K562 (cell line): ENCODE measurements at regions not wholly inside any gene's neighbourhood (a gene's known extent, or its start where the extent isn't known, plus 50 kb on each side); places are given as distances from the start of the nearest gene placed in this dataset.

Experiments used
- ATAC-seq: fragments of 200-7000 bp; cut with Tn5 transposase; 3 replicates; pipeline ENCODE4 v1.9.1; 2020; ENCODE audit warnings: moderate library complexity
- BruUV-seq: library from RNA; stranded (reverse); fragments of 400-500 nt; replicated peaks from 2 replicates; lab custom pipeline; 2021; lab: Mats Ljungman, UMichigan
- CTCF ChIA-PET: fragments of 300-600 bp; formaldehyde crosslinking; extraction: SDS; loops from one replicate; lab custom pipeline; 2021; ENCODE audit warnings: low intra/inter-chr PET ratio; lab: Yijun Ruan, JAX
- POLR2A ChIA-PET: fragments of 300-600, 350-650 bp; sonication (Branson Sonifier 250); formaldehyde crosslinking; extraction: SDS; loops from one replicate; lab custom pipeline; 2021; ENCODE audit warnings: antibody characterized with exemption, inconsistent platforms; lab: Yijun Ruan, JAX
- DNase-seq, 4 experiments: peaks; one replicate each; pipeline versions ENCODE4 v3.0.0 to v3.0.0-alpha.2; 2011 to 2018; ENCODE audit warnings: low spot score in 3 of 4, mixed read lengths in 3 of 4; ENCODE audit errors: extremely low read depth in 1 of 4
- FAIRE-seq: peaks from 2 replicates; lab custom pipeline; 2011; peaks lifted over from hg19 to GRCh38; lab: Jason Lieb, UNC
- H2AFZ ChIP-seq: 2 replicates; pipeline ENCODE4 v1.6.0; 2011; ENCODE audit warnings: low read depth, low read length, control low read depth, inconsistent platforms
- H3K27ac ChIP-seq: fragments of 200-600 bp; 3 replicates; pipeline ENCODE4 v1.8.0; 2011; ENCODE audit warnings: low read depth, mild to moderate bottlenecking, control low read depth, inconsistent platforms, low read length, moderate library complexity, mixed read lengths; ENCODE audit errors: extremely low read depth
- H3K27me3 ChIP-seq, 2 experiments: fragments of 300-600 bp in 1 of 2; 2 replicates in 1 of 2; 3 replicates in 1 of 2; pipeline versions ENCODE4 v1.6.0 to v1.8.0; 2011; ENCODE audit warnings: inconsistent platforms in 2 of 2, low read length in 2 of 2, mild to moderate bottlenecking in 1 of 2, mixed read lengths in 1 of 2, moderate library complexity in 1 of 2; ENCODE audit not compliant: control insufficient read depth in 2 of 2, insufficient read depth in 2 of 2
- H3K36me3 ChIP-seq: fragments of 300-600 bp; 3 replicates; pipeline ENCODE4 v1.8.0; 2011; ENCODE audit warnings: mild to moderate bottlenecking, low read length, inconsistent platforms; ENCODE audit not compliant: control insufficient read depth, insufficient read depth
- H3K4me1 ChIP-seq, 2 experiments: fragments of 200-600 bp in 1 of 2; replicated peaks in 1 of 2; 2 replicates in 1 of 2; 3 replicates in 1 of 2; pipeline versions ENCODE4 v1.5.1 to v1.8.0; 2011; ENCODE audit warnings: inconsistent platforms in 2 of 2, low read length in 2 of 2, mild to moderate bottlenecking in 1 of 2, mixed read lengths in 1 of 2, moderate library complexity in 1 of 2; ENCODE audit not compliant: control insufficient read depth in 2 of 2, insufficient read depth in 2 of 2
- H3K4me2 ChIP-seq: 2 replicates; pipeline ENCODE4 v1.6.1; 2011; ENCODE audit warnings: low read length, control low read depth, inconsistent platforms, mixed read lengths; ENCODE audit not compliant: insufficient read depth
- H3K4me3 ChIP-seq: fragments of 200-600 bp; sonication (generic), shearing (Covaris generic); 2 replicates; pipeline ENCODE4 v1.5.1; 2016; ENCODE audit warnings: control low read depth, inconsistent platforms
- H3K79me2 ChIP-seq: fragments of 200-600 bp; 3 replicates; pipeline ENCODE4 v1.8.0; 2011; ENCODE audit warnings: low read length, inconsistent platforms; ENCODE audit not compliant: control insufficient read depth, insufficient read depth
- H3K9ac ChIP-seq, 2 experiments: 2 replicates each; pipeline versions ENCODE4 v1.6.0 to v1.6.1; 2011; ENCODE audit warnings: low read depth in 2 of 2, low read length in 2 of 2, control low read depth in 1 of 2, inconsistent platforms in 1 of 2, mild to moderate bottlenecking in 1 of 2, mixed read lengths in 1 of 2; ENCODE audit not compliant: insufficient read depth in 1 of 2
- H3K9me1 ChIP-seq: one replicate; pipeline ENCODE4 v1.6.0; 2011; ENCODE audit warnings: inconsistent platforms, mild to moderate bottlenecking, low read length, moderate library complexity; ENCODE audit not compliant: control insufficient read depth, insufficient read depth
- H3K9me3 ChIP-seq: replicated peaks from 2 replicates; pipeline ENCODE4 v1.5.1; 2011; ENCODE audit warnings: low read depth, low read length, inconsistent platforms; ENCODE audit not compliant: control insufficient read depth, insufficient read depth
- H4K20me1 ChIP-seq: replicated peaks from 2 replicates; pipeline ENCODE4 v1.6.1; 2011; ENCODE audit warnings: low read length, inconsistent platforms, mixed read lengths; ENCODE audit not compliant: control insufficient read depth, insufficient read depth
- BCL6 ChIP-seq: fragments of 250-450 bp; sonication (Bioruptor Pico); IDR thresholded peaks from 2 replicates; pipeline ENCODE4 v1.4.0; 2020
- BCOR ChIP-seq: fragments of 450-650 bp; IDR thresholded peaks from 2 replicates; pipeline ENCODE4 v1.6.1; 2016
- C11orf30 ChIP-seq: fragments of 450-650 bp; IDR thresholded peaks from 2 replicates; pipeline ENCODE4 v1.6.1; 2016; ENCODE audit warnings: low read depth, mild to moderate bottlenecking
- HDAC3 ChIP-seq: fragments of 450-650 bp; IDR thresholded peaks from 2 replicates; pipeline ENCODE4 v1.6.1; 2018; ENCODE audit warnings: borderline replicate concordance, mild to moderate bottlenecking, moderate library complexity; ENCODE audit not compliant: partially characterized antibody
- MAFG ChIP-seq: fragments of 450-650 bp; conservative IDR thresholded peaks from 2 replicates; pipeline ENCODE4 v1.6.1; 2016; ENCODE audit warnings: missing genetic modification characterization, missing compliant biosample characterization
- SOX6 ChIP-seq: fragments of 450-650 bp; IDR thresholded peaks from 2 replicates; pipeline ENCODE4 v1.6.1; 2014; ENCODE audit warnings: mild to moderate bottlenecking
- ZNF316 ChIP-seq: fragments of 450-650 bp; IDR thresholded peaks from 2 replicates; pipeline ENCODE4 v1.6.1; 2016
- WGBS: fragments of 100-300 bp; shearing (Covaris generic); methylation state at CpG from one replicate; pipeline ENCODE4 v1.1.6; 2016; ENCODE audit warnings: low coverage, mixed read lengths; ENCODE audit not compliant: insufficient coverage; ENCODE audit errors: missing lambda C conversion rate; 5-methylcytosine and 5-hydroxymethylcytosine counted together
- in situ Hi-C: fragments of 300-500 bp; cut with MboI; formaldehyde crosslinking; loops from 4 replicates; pipeline ENCODE4 v1.15.0; 2018; ENCODE audit warnings: inconsistent platforms, mixed read lengths
- intact Hi-C: fragments of 100-400 bp; cut with micrococcal nuclease; formaldehyde crosslinking; loops from 2 replicates; pipeline ENCODE4 v1.14.2; 2022

GRCh38 chr2:126106006-126106405, 550.0 kb upstream of the GYPC start (continued):
- no peak for TF ChIP-seq HDAC3
- no peak for TF ChIP-seq BCL6 (CRISPR knock-in tag)
- TF ChIP-seq BCOR: no peak

- no peak for DNase-seq
- Histone ChIP-seq H4K20me1 (no peaks in the 10 kb centered on the region), H3K27ac (no peak overlapping the region), H3K4me2 (no peak overlapping the region), H2AFZ (no peak overlapping the region), H3K4me3 (no peak overlapping the region), H3K27me3 (no peaks in the 10 kb centered on the region), H3K79me2 (no peaks in the 10 kb centered on the region), H3K36me3 (no peaks in the 10 kb centered on the region), H3K9me1 (no peaks in the 10 kb centered on the region), H3K4me1 (no peaks in the 10 kb centered on the region), H3K9me3 (no peaks in the 10 kb centered on the region; the same call in 1 of the 2 replicates), H3K9ac (no peak overlapping the region)
- no peak for ATAC-seq
- no TSS peak for BruUV-seq
- WGBS: 0% methylated on average over 1 of the region's 1 CpG
- no peak for TF ChIP-seq SOX6
- peak; percentile 38; the same call in 1 of the 2 replicates for TF ChIP-seq ZNF316
- TF ChIP-seq MAFG: 0 out of 2 replicates have a peak, but pooled peaks have one; percentile 7
- TF ChIP-seq C11orf30: 0 out of 2 replicates have a peak, but pooled peaks have one; percentile 5
- ChIA-PET POLR2A (no interaction called here), CTCF (no interaction called here)
- no peak for FAIRE-seq
- intact Hi-C loops (no loop called here), in situ Hi-C loops (no loop called here)
Observed at GRCh38 chr2:126107883-126108282, 548.1 kb upstream of the GYPC start.
